NCI-H774 (cell line): ENCODE measurements at regions not wholly inside any gene's neighbourhood (a gene's known extent, or its start where the extent isn't known, plus 50 kb on each side); places are given as distances from the start of the nearest gene placed in this dataset.
"Not testable (repeated sequence)": the region's sequence is repeated elsewhere in the genome, so short reads cannot be mapped to it uniquely, and the experiment has no call there.

Experiments
- DNase-seq: peaks from one replicate; lab custom pipeline; 2025; lab: John Stamatoyannopoulos, UW

- DNase-seq: no peak
Measured at GRCh38 chr1:219560856-219561255, 52.0 kb downstream of the ZC3H11B start.

DNA sequence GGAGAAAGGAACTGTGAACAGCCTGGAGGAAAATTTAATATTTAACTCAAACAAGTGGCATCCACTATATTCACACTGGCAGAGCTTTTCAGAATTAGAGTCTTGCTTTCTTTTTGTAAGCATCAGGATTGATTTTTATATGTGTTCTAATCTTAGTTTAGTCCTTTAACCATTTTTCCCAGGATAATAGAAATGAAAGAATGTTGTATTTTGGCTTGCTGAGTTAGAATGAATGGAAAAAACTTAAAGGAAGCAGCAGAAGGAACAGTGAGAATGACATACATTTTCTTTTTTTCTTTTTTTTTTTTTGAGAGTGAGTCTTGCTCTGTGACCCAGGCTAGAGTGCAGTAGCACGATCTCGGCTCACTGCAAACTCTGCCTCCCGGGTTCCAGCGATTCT lies 53.0 kb downstream of the ZC3H11B start:
- DNase-seq: no peak

- peak; percentile 66 for DNase-seq
Measured at GRCh38 chr1:219555806-219556205, 57.1 kb downstream of the ZC3H11B start.

GRCh38 chr1:219555031-219555692 lies 57.7 kb downstream of the ZC3H11B start:
- DNase-seq: no peak

GRCh38 chr1:219553934-219554502 lies 58.9 kb downstream of the ZC3H11B start:
- DNase-seq: no peak

DNA sequence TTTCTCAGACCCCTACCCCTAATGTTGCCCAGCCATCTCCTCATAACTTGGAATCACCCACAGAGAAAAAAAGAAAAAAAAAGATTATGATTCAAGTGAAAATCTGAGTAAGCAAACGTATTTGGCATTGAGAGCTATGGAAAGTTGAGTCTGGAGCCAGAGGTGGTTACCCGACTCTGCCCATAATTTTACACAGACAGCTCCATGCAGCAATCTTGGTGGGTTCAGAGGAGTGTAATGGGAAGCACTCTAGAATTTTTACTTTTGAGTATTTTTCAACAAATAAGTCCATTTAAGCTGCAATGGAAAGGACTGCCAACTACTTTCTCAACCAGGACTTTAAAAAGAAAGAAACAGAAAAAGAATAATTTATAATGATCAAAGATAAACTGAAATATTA lies 62.7 kb downstream of the ZC3H11B start:
- no peak for DNase-seq

DNA sequence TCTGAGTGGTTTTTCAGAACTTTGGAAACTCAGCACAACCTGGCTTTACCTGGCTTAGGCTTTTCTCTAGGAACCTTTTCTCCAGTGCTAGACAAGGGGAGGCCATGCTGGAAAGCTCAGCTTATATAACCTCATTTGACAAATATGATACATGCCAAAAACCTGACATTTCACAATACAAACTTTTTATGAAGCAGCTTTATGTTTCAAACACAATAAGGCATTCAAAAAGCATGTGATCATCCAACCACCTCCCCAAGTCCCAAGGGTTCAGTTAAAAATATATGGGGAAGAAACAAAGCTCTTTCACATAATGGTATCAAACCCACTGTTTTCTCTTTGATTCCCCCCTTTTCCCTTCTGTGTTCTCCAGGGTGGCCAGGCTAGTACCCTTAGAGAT lies 63.7 kb downstream of the ZC3H11B start:
- DNase-seq: no peak

DNA sequence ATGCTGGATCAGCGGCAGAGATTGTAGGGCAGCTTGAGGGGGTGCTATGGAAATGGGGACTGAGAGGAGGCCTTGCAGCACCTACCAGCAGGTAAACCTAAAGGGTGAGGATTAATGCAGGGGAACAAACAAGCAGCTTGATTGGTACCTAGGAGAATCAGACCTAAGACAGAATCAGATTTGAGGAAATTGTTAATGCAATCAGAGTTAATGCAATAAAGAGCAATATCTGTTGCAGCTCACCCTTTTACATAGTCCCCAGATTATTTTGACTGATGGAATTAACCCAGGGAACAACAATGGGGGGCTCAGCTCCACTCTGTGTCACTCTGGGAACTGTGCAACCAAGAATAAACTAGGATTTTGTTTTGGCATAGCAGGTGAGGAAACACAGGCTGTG lies 64.5 kb downstream of the ZC3H11B start:
- no peak for DNase-seq

GRCh38 chr1:219545756-219546155 lies 67.1 kb downstream of the ZC3H11B start:
- DNase-seq: not testable (repeated sequence)

DNA sequence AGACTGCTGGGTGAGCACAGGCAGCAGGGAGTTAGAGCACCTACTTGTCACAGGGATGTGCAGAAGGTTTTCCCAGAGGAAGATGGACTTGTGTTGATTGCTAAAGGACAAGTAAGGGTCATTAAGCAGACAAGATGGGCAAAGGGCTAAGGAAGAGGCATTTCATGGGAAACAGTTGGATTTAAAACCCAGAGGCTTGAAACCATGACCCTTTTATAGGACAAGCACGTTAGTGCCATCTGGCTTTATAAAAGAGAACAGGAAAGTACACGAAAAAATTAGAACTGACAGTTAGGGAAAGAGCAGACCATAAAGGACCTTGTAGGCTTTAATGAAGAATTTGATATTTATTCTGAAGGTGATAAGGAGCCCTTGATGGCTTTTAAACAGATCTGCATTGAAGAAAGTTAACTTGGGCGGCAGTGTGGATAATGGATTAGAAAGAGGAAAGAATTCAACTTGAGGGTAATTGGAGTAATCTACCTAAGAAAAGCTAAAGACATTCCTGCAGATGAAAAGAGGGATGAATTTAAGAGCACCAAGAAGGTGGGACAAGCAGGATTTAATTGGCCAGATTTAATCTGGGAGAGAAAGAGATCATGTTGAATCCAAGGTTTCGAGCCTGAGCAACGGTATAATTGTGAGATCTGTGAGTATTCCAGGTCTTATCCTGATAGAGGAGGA lies 68.6 kb downstream of the ZC3H11B start:
- DNase-seq: no peak

- DNase-seq: no peak
Measured at GRCh38 chr1:219542828-219543518, 69.9 kb downstream of the ZC3H11B start.

DNA sequence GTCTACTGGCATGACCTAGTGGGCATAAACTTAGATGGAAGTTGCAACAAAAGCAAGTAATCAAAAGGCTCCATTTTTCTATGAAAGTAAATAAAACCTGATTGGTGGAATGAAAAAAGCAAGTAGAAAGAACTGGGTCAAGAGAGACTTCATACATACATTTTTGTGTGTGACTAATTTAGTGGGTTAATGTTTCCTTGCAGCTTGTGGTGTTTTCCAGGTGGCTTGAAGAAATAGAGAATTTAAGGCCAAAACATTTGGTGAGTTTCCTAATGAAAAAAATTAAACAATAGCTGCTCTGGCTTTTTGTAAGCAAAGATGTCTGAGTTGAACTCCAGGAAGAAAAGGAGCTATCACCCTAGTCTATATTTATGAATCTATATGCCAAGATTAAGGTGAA lies 71.0 kb downstream of the ZC3H11B start:
- DNase-seq: no peak

DNA sequence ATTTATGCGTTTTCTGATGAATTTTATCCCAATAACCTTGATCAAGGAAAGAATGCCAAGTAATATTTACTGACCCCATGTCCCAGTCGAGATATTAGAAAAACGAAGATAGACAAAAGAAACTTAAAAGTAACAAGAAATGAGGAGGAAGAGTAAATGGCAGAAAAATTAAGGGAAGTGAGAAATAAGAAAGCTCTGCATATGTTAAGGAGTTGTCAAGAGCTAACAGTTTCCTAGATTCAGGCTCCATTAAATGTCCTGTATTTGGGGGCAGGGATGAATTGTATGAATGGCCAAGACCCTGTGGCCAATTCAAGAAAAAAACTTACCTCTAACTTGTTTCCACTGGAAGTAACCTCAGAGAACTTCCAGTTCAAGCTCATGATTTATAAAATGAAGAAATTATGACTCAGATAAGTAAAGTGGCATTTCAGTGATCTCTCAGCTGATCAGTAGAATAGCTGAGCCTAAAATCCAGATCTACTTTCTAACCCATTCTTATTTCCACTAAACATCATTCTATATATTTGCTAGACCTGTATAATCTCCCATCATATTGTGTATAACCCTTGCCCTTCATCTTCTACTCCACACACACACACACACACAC lies 73.2 kb downstream of the ZC3H11B start:
- DNase-seq: no peak

- no peak for DNase-seq
Measured at GRCh38 chr1:219538886-219539285, 74.0 kb downstream of the ZC3H11B start.

DNA sequence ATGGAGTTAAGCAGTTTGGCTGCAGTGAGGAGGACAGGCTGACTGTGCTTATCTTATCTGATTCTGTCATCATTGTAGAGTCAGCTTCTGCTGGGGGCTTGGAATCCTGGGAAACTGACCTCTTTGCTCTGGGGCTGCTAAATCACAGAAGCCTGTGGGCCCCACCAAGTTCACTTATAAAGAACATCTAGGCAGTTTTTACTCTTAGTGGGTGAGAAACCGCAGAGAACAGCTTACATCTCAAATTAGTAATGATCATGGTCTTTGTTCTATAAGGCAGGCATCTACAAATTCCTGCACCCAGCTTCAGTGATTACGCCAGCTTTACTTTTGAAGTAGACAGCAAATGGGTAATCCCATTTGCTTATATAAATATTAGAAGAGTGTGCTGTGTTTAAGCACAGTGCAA lies 75.7 kb downstream of the ZC3H11B start:
- DNase-seq: no peak

DNA sequence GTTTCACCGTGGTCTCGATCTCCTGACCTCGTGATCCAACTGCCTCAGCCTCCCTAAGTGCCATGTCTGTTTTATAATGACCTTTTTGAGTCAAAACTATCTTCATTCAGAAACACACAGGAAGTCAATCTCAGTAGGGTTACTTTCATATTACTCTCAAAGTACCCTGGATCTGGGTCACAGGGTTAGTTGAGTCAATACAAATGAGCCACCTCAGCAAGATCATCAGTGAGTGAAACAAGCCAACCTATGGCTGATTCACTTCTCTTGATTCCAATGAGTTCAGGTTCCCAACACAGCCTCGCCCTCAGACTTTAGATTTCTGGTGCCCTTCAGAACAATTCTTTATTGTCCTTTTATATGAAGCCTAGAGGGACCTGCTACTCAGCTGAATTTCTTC lies 76.9 kb downstream of the ZC3H11B start:
- DNase-seq: no peak

- DNase-seq: no peak
Measured at GRCh38 chr1:219534991-219535390, 77.9 kb downstream of the ZC3H11B start.

DNA sequence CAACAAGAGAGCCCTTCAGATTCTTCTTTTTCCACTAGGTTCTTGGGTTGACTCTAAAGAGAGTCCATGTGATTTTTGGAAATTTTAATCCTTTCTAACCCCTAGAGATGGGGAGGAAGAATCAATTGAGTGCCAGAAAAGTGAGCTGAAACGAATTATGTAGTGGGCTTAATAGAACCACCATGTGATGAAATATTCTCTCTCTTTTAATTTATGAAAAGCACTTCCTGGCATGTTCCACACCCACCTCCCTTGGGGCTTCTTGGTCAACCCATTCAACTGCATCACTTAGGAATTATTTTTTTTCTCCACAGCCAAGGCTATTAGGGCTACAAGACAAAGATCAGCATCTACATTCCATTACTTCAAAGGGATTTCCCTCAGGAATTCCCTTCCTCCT lies 79.6 kb downstream of the ZC3H11B start:
- DNase-seq: no peak

GRCh38 chr1:219529116-219529515 lies 83.8 kb downstream of the ZC3H11B start:
- no peak for DNase-seq

GRCh38 chr1:219528633-219529032 lies 84.3 kb downstream of the ZC3H11B start:
- no peak for DNase-seq

DNA sequence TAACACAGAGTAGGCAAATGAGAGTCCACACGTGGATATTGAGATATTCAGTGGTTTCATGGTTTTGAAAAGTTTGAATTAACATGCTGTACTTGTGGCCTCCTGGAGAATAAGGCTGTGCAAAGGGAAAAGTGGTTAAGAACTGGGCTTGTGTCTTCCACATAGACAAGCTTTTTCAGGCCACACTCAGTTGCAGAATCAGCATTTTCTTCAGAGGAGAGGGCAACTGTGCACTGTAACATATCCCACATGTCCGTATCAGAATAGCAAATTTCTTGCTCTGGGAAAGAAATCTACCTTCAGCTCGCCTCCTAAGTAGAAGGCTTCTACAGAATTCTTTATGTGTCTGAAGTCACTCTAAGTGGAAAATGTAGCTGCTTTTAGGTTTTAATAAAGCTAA lies 84.9 kb downstream of the ZC3H11B start:
- no peak for DNase-seq

- DNase-seq: no peak
Measured at GRCh38 chr1:219526074-219526473, 86.8 kb downstream of the ZC3H11B start.

DNA sequence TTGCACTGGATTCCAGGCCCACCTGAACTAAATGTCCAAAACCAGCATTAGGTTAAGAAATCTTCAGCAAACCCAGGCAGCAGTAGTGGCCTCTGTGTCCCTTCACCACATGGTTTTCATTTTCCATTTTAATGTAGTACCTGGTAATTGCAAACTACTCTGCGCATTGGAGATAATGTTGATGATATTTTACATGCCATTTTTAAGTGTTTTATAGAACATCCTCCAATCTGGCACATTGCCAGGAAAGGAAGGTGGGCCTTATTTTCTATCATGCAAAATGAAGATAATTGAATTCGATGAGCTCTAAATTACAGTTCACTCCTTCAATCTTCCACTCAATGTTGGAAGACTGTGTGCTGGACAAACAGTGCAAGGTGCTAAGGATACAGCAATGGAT lies 89.5 kb downstream of the ZC3H11B start:
- DNase-seq: no peak
